ENCODE measurements at regions not wholly inside any gene's neighbourhood (a gene's known extent, or its start where the extent isn't known, plus 50 kb on each side); places are given as distances from the start of the nearest gene placed in this dataset.

GRCh38 chr3:102238362-102238761 lies 196.5 kb upstream of the ZPLD1 start:
- no peak overlapping the region for H3K9ac ChIP-seq (ENCODE audit: low read depth, low read length)
- H3K9me3 ChIP-seq (ENCODE audit: insufficient read depth, low read depth, low read length): no peaks in the 10 kb centered on the region
- H3K4me1 ChIP-seq (ENCODE audit: insufficient read depth, low read length): peaks cover 23% of the 10 kb centered on the region
- H3K27me3 ChIP-seq (ENCODE audit: insufficient read depth, low read length): no peaks in the 10 kb centered on the region
- peak overlapping the region; percentile 3; the same call in 1 of the 2 replicates for H3K27ac ChIP-seq (ENCODE audit: low read depth, low read length)
- no peak overlapping the region for H3K4me3 ChIP-seq (ENCODE audit: low read length)
- no peaks in the 10 kb centered on the region for H3K36me3 ChIP-seq (ENCODE audit: insufficient read depth, low read length)

- no peak overlapping the region for H3K9ac ChIP-seq (ENCODE audit: low read depth, low read length)
- H3K9me3 ChIP-seq (ENCODE audit: insufficient read depth, low read depth, low read length): no peaks in the 10 kb centered on the region
- peaks cover 23% of the 10 kb centered on the region for H3K4me1 ChIP-seq (ENCODE audit: insufficient read depth, low read length)
- 100% methylated on average over 1 of the region's 1 CpG for WGBS
- no peaks in the 10 kb centered on the region for H3K27me3 ChIP-seq (ENCODE audit: insufficient read depth, low read length)
- no peak overlapping the region for H3K4me3 ChIP-seq (ENCODE audit: low read length)
- no peaks in the 10 kb centered on the region for H3K36me3 ChIP-seq (ENCODE audit: insufficient read depth, low read length)
- H3K27ac ChIP-seq (ENCODE audit: low read depth, low read length): no peak overlapping the region
Observed at GRCh38 chr3:102240720-102241119, 194.1 kb upstream of the ZPLD1 start.

GRCh38 chr3:102248981-102249705 lies 185.7 kb upstream of the ZPLD1 start:
- H3K27ac ChIP-seq (ENCODE audit: low read depth, low read length): no peak overlapping the region
- H3K9me3 ChIP-seq (ENCODE audit: insufficient read depth, low read depth, low read length): no peaks in the 10 kb centered on the region
- H3K27me3 ChIP-seq (ENCODE audit: insufficient read depth, low read length): no peaks in the 10 kb centered on the region
- WGBS: 87% methylated on average over 1 of the region's 2 CpGs
- H3K36me3 ChIP-seq (ENCODE audit: insufficient read depth, low read length): no peaks in the 10 kb centered on the region
- no peaks in the 10 kb centered on the region for H3K4me1 ChIP-seq (ENCODE audit: insufficient read depth, low read length)
- no peak overlapping the region for H3K9ac ChIP-seq (ENCODE audit: low read depth, low read length)
- no peak overlapping the region for H3K4me3 ChIP-seq (ENCODE audit: low read length)

GRCh38 chr3:102255736-102256135 lies 179.1 kb upstream of the ZPLD1 start:
- Histone ChIP-seq H3K36me3 (ENCODE audit: insufficient read depth, low read length) (no peaks in the 10 kb centered on the region), H3K9me3 (ENCODE audit: insufficient read depth, low read depth, low read length) (no peaks in the 10 kb centered on the region), H3K4me3 (ENCODE audit: low read length) (no peak overlapping the region), H3K9ac (ENCODE audit: low read depth, low read length) (no peak overlapping the region), H3K27me3 (ENCODE audit: insufficient read depth, low read length) (no peaks in the 10 kb centered on the region), H3K27ac (ENCODE audit: low read depth, low read length) (no peak overlapping the region), H3K4me1 (ENCODE audit: insufficient read depth, low read length) (no peaks in the 10 kb centered on the region)
- WGBS: 100% methylated on average over 1 of the region's 1 CpG

- 79% methylated on average over 2 of the region's 3 CpGs for WGBS
- no peaks in the 10 kb centered on the region for H3K27me3 ChIP-seq (ENCODE audit: insufficient read depth, low read length)
- no peaks in the 10 kb centered on the region for H3K4me1 ChIP-seq (ENCODE audit: insufficient read depth, low read length)
- no peak overlapping the region for H3K27ac ChIP-seq (ENCODE audit: low read depth, low read length)
- H3K4me3 ChIP-seq (ENCODE audit: low read length): no peak overlapping the region
- no peak overlapping the region for H3K9ac ChIP-seq (ENCODE audit: low read depth, low read length)
- H3K9me3 ChIP-seq (ENCODE audit: insufficient read depth, low read depth, low read length): no peaks in the 10 kb centered on the region
- H3K36me3 ChIP-seq (ENCODE audit: insufficient read depth, low read length): no peaks in the 10 kb centered on the region
Observed at GRCh38 chr3:102258666-102259227, 176.1 kb upstream of the ZPLD1 start.

GRCh38 chr3:102259663-102260062 lies 175.2 kb upstream of the ZPLD1 start:
- Histone ChIP-seq H3K36me3 (ENCODE audit: insufficient read depth, low read length) (no peaks in the 10 kb centered on the region), H3K4me3 (ENCODE audit: low read length) (no peak overlapping the region), H3K9me3 (ENCODE audit: insufficient read depth, low read depth, low read length) (no peaks in the 10 kb centered on the region), H3K27ac (ENCODE audit: low read depth, low read length) (no peak overlapping the region), H3K4me1 (ENCODE audit: insufficient read depth, low read length) (no peaks in the 10 kb centered on the region), H3K27me3 (ENCODE audit: insufficient read depth, low read length) (no peaks in the 10 kb centered on the region), H3K9ac (ENCODE audit: low read depth, low read length) (no peak overlapping the region)
- WGBS: 100% methylated on average over 1 of the region's 2 CpGs

GRCh38 chr3:102265720-102266119 lies 169.1 kb upstream of the ZPLD1 start:
- Histone ChIP-seq H3K4me3 (ENCODE audit: low read length) (no peak overlapping the region), H3K9me3 (ENCODE audit: insufficient read depth, low read depth, low read length) (no peaks in the 10 kb centered on the region), H3K4me1 (ENCODE audit: insufficient read depth, low read length) (no peaks in the 10 kb centered on the region), H3K9ac (ENCODE audit: low read depth, low read length) (no peak overlapping the region), H3K27ac (ENCODE audit: low read depth, low read length) (no peak overlapping the region), H3K36me3 (ENCODE audit: insufficient read depth, low read length) (no peaks in the 10 kb centered on the region), H3K27me3 (ENCODE audit: insufficient read depth, low read length) (no peaks in the 10 kb centered on the region)
- 81% methylated on average over 3 of the region's 3 CpGs for WGBS

- H3K9ac ChIP-seq (ENCODE audit: low read depth, low read length): no peak overlapping the region
- H3K4me3 ChIP-seq (ENCODE audit: low read length): no peak overlapping the region
- H3K9me3 ChIP-seq (ENCODE audit: insufficient read depth, low read depth, low read length): no peaks in the 10 kb centered on the region
- H3K27ac ChIP-seq (ENCODE audit: low read depth, low read length): no peak overlapping the region
- H3K27me3 ChIP-seq (ENCODE audit: insufficient read depth, low read length): no peaks in the 10 kb centered on the region
- H3K36me3 ChIP-seq (ENCODE audit: insufficient read depth, low read length): no peaks in the 10 kb centered on the region
- no peaks in the 10 kb centered on the region for H3K4me1 ChIP-seq (ENCODE audit: insufficient read depth, low read length)
Observed at GRCh38 chr3:102269406-102269805, 165.4 kb upstream of the ZPLD1 start.

- Histone ChIP-seq H3K4me1 (ENCODE audit: insufficient read depth, low read length) (no peaks in the 10 kb centered on the region), H3K4me3 (ENCODE audit: low read length) (no peak overlapping the region), H3K27me3 (ENCODE audit: insufficient read depth, low read length) (no peaks in the 10 kb centered on the region), H3K27ac (ENCODE audit: low read depth, low read length) (no peak overlapping the region), H3K36me3 (ENCODE audit: insufficient read depth, low read length) (no peaks in the 10 kb centered on the region), H3K9me3 (ENCODE audit: insufficient read depth, low read depth, low read length) (no peaks in the 10 kb centered on the region), H3K9ac (ENCODE audit: low read depth, low read length) (no peak overlapping the region)
Observed at GRCh38 chr3:102290241-102290640, 144.6 kb upstream of the ZPLD1 start.

- Histone ChIP-seq H3K27me3 (ENCODE audit: insufficient read depth, low read length) (no peaks in the 10 kb centered on the region), H3K9ac (ENCODE audit: low read depth, low read length) (no peak overlapping the region), H3K36me3 (ENCODE audit: insufficient read depth, low read length) (no peaks in the 10 kb centered on the region), H3K4me1 (ENCODE audit: insufficient read depth, low read length) (no peaks in the 10 kb centered on the region), H3K9me3 (ENCODE audit: insufficient read depth, low read depth, low read length) (no peaks in the 10 kb centered on the region), H3K4me3 (ENCODE audit: low read length) (no peak overlapping the region), H3K27ac (ENCODE audit: low read depth, low read length) (no peak overlapping the region)
Observed at GRCh38 chr3:102295756-102296155, 139.1 kb upstream of the ZPLD1 start.

- no peak overlapping the region for H3K27ac ChIP-seq (ENCODE audit: low read depth, low read length)
- no peaks in the 10 kb centered on the region for H3K27me3 ChIP-seq (ENCODE audit: insufficient read depth, low read length)
- no peak overlapping the region for H3K9ac ChIP-seq (ENCODE audit: low read depth, low read length)
- H3K36me3 ChIP-seq (ENCODE audit: insufficient read depth, low read length): no peaks in the 10 kb centered on the region
- H3K4me3 ChIP-seq (ENCODE audit: low read length): no peak overlapping the region
- peaks cover 6% of the 10 kb centered on the region; the same call in 1 of the 2 replicates for H3K4me1 ChIP-seq (ENCODE audit: insufficient read depth, low read length)
- WGBS: 97% methylated on average over 2 of the region's 3 CpGs
- no peaks in the 10 kb centered on the region for H3K9me3 ChIP-seq (ENCODE audit: insufficient read depth, low read depth, low read length)
Observed at GRCh38 chr3:102297072-102297658, 137.7 kb upstream of the ZPLD1 start.
